Progenitor cell of endocrine pancreas (in vitro differentiated cells): ENCODE measurements at regions not wholly inside any gene's neighbourhood (a gene's known extent, or its start where the extent isn't known, plus 50 kb on each side); places are given as distances from the start of the nearest gene placed in this dataset.
"Not testable (repeated sequence)": the region's sequence is repeated elsewhere in the genome, so short reads cannot be mapped to it uniquely, and the experiment has no call there.

Experiments
- DNase-seq: peaks from one replicate; pipeline ENCODE4 v3.0.0; 2021; ENCODE audit warnings: low spot score; ENCODE audit not compliant: unreplicated experiment
- H3K27ac Mint-ChIP-seq: 2 replicates; pipeline ENCODE4 v1.8.0; 2021; ENCODE audit warnings: mild to moderate bottlenecking, moderate library complexity, mixed read lengths
- H3K27me3 Mint-ChIP-seq: 2 replicates; pipeline ENCODE4 v1.8.0; 2021; ENCODE audit warnings: mixed read lengths
- H3K36me3 Mint-ChIP-seq: 2 replicates; pipeline ENCODE4 v1.8.0; 2022; ENCODE audit warnings: mixed read lengths; ENCODE audit not compliant: insufficient read depth
- H3K4me1 Mint-ChIP-seq: 2 replicates; pipeline ENCODE4 v1.8.0; 2021; ENCODE audit warnings: low read depth, mixed read lengths
- H3K4me3 Mint-ChIP-seq: 2 replicates; pipeline ENCODE4 v1.8.0; 2021; ENCODE audit warnings: low read depth, mild to moderate bottlenecking, moderate library complexity, mixed read lengths
- H3K9me3 Mint-ChIP-seq: 2 replicates; pipeline ENCODE4 v1.8.0; 2021; ENCODE audit warnings: low read depth, mixed read lengths
- TF ChIP-seq, protein P1 (sequence below): fragments of 200-600 bp; sonication (generic); IDR thresholded peaks from one replicate; pipeline ENCODE4 v1.5.0; 2021; ENCODE audit warnings: antibody characterized with exemption, mild to moderate bottlenecking; ENCODE audit not compliant: unreplicated experiment

DNA sequence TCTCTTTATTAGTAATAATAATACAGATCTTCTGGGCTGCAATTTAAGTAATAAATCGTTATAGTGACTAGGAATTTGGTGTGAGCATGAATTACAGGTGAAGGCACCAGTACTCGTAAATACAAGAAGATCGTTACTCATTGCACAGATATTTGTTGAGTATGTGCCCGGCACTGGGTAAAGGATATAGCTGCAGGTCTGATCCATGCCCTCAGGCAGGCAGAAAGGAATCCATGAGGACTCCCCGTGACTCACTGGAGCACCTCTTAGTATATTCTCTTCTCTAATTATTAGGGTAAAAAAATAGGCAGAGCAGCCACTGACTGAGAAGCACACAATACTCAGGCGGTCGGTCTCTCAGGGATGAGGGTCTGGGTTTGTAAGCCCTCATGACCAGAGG, 868.3 kb downstream of the RAB28 start:
- H3K9me3 Mint-ChIP-seq, result no peaks in the 10 kb centered on the region
- no peak for DNase-seq
- H3K27me3 Mint-ChIP-seq, result no peaks in the 10 kb centered on the region
- peaks cover 12% of the 10 kb centered on the region for H3K4me1 Mint-ChIP-seq
- no peaks in the 10 kb centered on the region for H3K36me3 Mint-ChIP-seq
- TF ChIP-seq, protein P1, sequence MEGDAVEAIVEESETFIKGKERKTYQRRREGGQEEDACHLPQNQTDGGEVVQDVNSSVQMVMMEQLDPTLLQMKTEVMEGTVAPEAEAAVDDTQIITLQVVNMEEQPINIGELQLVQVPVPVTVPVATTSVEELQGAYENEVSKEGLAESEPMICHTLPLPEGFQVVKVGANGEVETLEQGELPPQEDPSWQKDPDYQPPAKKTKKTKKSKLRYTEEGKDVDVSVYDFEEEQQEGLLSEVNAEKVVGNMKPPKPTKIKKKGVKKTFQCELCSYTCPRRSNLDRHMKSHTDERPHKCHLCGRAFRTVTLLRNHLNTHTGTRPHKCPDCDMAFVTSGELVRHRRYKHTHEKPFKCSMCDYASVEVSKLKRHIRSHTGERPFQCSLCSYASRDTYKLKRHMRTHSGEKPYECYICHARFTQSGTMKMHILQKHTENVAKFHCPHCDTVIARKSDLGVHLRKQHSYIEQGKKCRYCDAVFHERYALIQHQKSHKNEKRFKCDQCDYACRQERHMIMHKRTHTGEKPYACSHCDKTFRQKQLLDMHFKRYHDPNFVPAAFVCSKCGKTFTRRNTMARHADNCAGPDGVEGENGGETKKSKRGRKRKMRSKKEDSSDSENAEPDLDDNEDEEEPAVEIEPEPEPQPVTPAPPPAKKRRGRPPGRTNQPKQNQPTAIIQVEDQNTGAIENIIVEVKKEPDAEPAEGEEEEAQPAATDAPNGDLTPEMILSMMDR, result no peak
- no peak overlapping the region for H3K4me3 Mint-ChIP-seq
- no peak overlapping the region for H3K27ac Mint-ChIP-seq

DNA sequence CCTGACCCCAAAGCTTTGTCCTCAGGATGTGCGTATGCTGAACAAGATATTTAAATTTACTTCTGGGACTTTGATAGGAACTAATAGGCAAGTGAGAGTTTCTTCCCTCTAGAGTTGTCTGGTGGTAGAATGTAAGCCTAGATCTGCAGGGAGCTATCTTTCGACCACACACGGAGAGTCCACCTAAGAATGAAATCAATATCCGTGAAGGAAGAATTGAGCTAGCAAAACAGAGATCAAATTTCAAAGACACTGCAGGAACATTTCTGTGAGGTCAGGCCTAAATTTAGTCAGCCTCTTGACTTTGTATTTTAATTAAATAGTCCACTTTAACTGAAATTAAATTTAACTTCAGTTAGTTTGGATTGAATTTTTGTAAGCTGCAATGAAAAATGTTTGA, 871.3 kb downstream of the RAB28 start:
- H3K36me3 Mint-ChIP-seq, result no peaks in the 10 kb centered on the region
- H3K27me3 Mint-ChIP-seq, result peaks cover 2% of the 10 kb centered on the region
- DNase-seq, result no peak
- peak overlapping the region; percentile 13 for H3K27ac Mint-ChIP-seq
- TF ChIP-seq, protein P1, result no peak
- no peak overlapping the region for H3K4me3 Mint-ChIP-seq
- H3K4me1 Mint-ChIP-seq, result peaks cover 12% of the 10 kb centered on the region
- no peaks in the 10 kb centered on the region for H3K9me3 Mint-ChIP-seq

DNA sequence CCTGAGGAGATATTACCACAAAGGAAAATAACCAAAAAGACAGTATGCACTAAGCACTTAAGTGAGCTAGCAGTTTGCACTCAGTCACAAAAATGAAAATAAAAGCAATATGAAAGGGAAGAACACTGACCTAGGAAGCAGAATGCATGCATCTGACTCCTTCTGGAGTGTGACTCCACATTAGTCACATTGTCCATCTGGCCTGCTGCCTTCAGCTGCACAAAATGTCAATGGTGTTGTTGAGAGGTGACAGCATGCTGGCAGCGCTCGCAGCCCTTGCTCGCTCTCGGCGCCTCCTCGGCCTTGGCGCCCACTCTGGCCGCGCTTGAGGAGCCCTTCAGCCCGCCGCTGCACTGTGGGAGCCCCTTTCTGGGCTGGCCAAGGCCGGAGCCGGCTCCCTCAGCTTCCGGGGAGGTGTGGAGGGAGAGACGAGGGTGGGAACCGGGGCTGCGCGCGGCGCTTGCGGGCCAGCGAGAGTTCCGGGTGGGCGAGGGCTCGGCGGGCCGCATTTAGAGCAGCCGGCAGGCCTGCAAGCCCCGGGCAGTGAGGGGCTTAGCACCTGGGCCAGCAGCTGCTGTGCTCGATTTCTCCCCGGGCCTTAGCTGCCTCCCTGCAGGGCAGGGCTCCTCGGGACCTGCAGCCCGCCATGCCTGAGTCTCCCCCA, 874.8 kb downstream of the RAB28 start:
- H3K4me1 Mint-ChIP-seq, H3K27me3 Mint-ChIP-seq, H3K36me3 Mint-ChIP-seq, DNase-seq, H3K4me3 Mint-ChIP-seq, H3K9me3 Mint-ChIP-seq, H3K27ac Mint-ChIP-seq: not testable (repeated sequence)

DNA sequence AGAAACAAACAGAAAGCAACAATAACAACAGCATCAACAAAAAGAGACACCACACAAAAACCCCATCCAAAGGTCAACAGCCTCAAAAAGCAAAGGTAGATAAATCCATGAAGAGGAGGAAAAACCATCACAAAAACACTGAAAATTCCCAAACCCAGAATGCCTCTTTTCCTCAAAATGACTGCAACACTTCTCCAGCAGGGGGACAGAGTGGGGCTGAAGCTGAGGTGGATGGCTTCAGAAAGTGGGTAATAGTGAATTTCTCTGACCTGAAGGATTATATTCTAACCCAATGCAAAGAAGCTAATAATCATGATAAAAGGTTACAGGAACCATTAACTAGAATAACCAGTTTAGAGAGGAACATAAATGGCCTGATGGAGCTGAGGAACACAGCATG, 888.2 kb downstream of the RAB28 start:
- H3K27ac Mint-ChIP-seq, result no peak overlapping the region
- TF ChIP-seq, protein P1, result peak; percentile 48
- no peaks in the 10 kb centered on the region for H3K27me3 Mint-ChIP-seq
- H3K9me3 Mint-ChIP-seq, result peaks cover 25% of the 10 kb centered on the region
- no peak for DNase-seq
- peaks cover 4% of the 10 kb centered on the region for H3K36me3 Mint-ChIP-seq
- no peak overlapping the region for H3K4me3 Mint-ChIP-seq
- H3K4me1 Mint-ChIP-seq, result no peaks in the 10 kb centered on the region

DNA sequence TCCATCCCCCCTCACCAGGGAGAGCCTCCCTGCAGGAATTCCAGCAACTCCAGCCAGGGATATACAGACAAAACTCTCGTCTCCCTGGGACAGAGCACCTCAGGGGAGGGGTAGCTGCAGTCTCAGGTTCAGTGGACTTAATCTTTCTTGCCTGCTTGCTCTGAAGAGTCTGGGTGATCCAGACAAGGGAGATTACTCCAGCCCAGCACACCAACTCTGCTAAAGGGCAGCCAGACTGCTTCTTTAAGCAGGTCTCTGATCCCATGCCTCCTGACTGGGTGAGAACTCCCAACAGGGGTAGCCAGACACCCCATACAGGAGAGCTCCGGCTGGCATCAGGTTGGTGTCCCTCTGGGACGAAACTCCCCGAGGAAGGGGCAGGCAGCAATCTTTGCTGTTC, 888.7 kb downstream of the RAB28 start:
- Mint-ChIP-seq H3K9me3 (peaks cover 23% of the 10 kb centered on the region), H3K27ac (no peak overlapping the region), H3K27me3 (no peaks in the 10 kb centered on the region), H3K4me1 (no peaks in the 10 kb centered on the region), H3K36me3 (peaks cover 4% of the 10 kb centered on the region), H3K4me3 (no peak overlapping the region)
- no peak for DNase-seq
- TF ChIP-seq, protein P1, result no peak

DNA sequence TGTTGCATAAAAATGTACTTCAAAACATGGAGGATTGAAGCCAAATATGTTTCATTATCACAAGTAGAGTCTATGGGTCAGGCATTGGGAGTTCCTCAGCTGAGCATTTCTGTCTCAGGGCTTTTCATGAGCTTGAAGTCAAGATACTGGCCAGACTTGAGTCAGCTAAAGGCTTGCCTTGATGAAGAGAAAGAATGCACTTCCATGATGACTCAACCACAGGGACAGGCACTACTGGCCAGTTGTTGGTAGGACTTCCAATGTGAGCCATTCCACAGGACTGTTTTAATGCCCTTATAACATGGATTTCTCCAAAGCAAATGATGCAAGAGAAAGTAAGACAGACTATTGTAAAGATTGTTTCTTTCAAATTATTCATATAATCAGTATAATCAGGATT, 895.6 kb downstream of the RAB28 start:
- H3K36me3 Mint-ChIP-seq, result no peaks in the 10 kb centered on the region
- peaks cover 5% of the 10 kb centered on the region for H3K4me1 Mint-ChIP-seq
- H3K9me3 Mint-ChIP-seq, result peaks cover 4% of the 10 kb centered on the region
- TF ChIP-seq, protein P1, result no peak
- no peak overlapping the region for H3K27ac Mint-ChIP-seq
- H3K27me3 Mint-ChIP-seq, result no peaks in the 10 kb centered on the region
- H3K4me3 Mint-ChIP-seq, result no peak overlapping the region
- no peak for DNase-seq
